Left forelimb (tissue), 1 donor: ENCODE measurements at regions not wholly inside any gene's neighbourhood (a gene's known extent, or its start where the extent isn't known, plus 50 kb on each side); places are given as distances from the start of the nearest gene placed in this dataset.

Source experiments
- DNase-seq: peaks from one replicate; pipeline ENCODE4 v3.0.0-alpha.2; 2018; ENCODE audit warnings: low spot score

DNA sequence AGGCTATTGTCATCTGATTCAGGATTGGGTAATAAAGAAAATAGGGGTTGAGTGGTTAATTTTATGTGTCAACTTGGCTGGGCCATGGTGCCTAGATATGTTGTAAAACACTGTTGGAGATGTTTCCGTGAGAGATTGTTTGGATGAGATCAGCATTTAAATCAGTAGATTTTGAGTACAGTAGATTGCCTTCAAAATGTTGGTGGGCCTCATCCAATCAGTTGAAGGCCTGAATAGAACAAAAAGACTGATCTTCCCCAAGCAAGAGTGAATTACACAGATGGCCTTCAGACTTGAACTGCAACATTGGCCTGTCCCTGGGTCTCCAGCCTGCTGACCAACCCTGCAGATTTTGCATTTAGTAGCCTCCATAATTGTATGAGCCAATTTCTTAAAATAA lies 401.3 kb upstream of the KIF2A start:
- no peak for DNase-seq

DNA sequence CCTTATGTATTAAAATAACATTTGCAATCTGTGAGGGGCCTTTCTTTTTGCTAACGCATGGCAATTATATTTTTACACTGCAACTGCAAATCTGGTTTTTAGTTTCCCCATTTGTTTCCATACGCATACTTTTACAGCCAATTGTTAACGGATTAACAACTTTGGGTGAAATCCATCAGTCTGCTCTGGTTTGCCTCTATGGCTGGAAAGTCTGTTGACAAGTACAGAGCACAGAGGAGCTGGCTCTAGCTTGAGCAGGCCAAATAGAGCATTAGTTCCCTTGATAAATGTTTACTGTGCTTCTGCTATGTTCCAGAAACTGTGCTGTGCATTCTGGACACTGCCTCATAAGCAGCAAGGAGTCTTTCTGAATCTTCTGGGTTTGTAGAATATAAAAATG lies 400.4 kb upstream of the KIF2A start:
- no peak for DNase-seq

DNA sequence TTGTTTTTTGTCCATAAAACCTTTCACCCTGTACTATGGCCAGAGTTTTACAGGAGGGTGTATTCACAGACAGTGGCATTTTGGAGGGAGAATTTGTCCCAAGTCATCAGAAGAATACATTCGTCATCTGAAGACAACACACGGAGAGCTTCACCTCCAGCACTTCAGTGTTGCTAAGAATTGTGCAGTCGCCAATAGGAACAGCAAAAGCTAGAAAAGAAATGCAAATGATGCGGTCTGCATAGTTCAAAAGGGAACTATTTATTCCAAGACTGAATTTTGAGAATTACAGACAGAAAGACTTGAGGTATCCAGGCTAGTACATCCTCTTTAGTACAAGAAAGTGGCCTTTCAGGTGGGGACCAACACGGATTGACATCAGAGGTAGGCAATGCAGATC lies 399.2 kb upstream of the KIF2A start:
- no peak for DNase-seq

DNA sequence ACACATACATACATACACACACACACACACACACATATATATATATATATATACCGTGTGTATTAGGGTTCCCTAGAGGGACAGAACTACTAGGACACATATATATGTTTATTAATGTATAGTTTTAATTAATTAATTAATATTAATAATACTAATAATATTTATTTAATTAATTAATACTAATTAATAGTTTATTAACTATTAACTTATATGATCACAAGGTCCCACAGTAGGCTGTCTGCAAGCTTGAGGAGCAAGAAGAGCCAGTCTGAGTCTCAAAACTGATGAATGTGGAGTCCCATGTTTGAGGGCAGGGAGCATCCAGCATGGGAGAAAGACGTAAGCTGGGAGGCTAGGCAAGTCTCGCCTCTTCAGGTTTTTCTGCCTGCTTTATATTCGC lies 398.0 kb upstream of the KIF2A start:
- no peak for DNase-seq

DNA sequence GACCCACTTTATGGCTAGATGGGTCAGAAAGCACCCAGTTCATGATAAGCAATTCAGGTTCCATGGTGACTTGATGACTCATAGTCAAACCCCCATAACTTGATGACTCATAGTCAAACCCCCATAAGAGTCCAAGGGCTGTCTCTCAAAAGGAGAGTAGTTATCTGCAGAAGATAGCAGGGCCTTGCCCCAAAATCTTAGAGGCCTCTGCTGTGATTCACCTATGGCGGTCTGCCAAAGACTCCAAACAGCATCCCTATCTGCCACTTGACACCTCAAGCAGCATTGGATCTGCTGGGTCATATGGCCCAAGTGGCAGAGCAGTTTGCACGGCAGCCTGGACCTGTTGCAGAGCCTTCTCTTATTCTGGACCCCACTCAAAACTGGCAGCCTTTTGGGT lies 395.2 kb upstream of the KIF2A start:
- DNase-seq, result no peak

DNA sequence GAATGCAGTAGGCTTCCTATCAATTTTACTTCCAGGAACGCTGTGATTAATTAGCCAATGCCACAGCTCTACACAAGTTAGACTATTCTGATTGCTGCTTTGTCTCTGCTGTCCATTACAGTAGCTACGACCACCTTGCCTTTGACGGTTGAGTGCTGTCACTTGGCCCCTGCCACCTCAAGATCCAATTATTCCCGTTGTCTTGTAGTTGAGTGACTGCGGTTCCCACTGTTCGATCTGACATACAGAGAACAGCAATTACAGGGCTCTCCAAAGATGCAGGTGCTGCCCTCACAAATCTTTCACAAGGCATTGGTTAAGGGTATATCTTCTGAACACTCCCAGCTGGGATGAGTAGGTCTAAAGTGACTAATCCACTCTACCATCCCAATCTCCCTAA lies 393.4 kb upstream of the KIF2A start:
- no peak for DNase-seq

DNA sequence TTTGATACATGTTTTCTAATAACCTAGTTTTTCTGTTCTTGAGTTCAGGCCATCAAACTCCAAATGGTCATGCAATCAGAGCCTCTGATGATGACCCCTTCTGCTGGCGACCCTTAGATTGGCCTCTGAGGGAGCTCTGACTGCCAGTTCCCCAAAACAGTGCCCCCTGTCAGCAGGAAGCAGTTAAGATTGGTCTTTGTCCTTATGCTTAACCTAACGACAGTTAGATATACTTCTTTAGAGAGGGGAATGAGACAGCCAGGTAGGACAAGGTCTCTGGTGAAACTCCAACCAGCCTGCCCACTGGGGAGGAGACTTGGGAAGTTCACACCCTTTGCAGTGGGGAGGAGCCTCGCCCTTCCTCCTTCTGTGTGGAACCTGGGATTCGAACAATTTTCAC lies 390.4 kb upstream of the KIF2A start:
- no peak for DNase-seq

DNA sequence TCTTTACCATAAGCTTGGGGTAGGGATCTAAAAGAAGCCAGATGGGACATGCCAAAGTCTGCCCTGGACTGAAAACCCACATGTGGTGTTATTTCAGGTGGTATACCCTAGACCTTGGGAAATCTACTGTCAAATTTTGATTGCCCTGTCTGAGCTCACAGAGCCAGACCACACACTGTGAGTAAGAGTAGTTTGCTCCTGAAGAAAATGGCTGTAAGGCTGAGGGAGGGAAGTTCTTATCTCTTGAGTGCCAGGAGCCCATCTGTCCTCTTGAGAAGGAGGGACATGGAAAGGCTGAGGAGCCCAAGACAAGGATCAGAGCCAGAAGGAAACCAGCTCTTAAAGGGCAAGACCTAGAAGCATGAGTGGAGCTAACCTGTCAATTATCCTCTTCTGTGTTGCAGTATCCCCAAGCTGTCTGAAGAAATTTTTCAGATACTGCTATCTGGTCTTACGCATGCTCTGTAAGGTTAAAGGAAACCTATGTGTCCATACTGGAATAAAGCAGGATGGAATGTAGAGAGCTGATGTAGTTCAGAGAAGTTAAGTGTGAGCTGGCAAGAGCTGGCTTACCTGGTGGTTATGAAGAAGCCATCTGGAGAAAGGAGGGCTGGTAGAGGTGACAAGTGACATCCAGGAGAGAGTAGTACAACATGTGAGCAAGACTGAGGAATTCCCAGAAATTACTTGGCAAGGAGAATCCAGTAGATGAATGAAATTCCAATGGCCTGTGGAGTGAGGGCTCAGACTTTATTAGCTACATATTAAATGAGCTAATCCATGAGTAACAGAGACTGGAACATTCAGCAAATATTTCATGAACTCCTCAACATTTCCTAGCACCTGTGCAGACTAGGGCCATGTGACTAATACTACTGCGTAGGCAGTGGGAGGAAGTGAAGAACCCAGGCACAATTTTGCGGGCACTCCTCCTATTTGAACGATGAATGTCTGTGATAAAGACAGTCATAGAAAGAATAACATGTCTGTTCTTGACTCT lies 389.1 kb upstream of the KIF2A start:
- no peak for DNase-seq

DNA sequence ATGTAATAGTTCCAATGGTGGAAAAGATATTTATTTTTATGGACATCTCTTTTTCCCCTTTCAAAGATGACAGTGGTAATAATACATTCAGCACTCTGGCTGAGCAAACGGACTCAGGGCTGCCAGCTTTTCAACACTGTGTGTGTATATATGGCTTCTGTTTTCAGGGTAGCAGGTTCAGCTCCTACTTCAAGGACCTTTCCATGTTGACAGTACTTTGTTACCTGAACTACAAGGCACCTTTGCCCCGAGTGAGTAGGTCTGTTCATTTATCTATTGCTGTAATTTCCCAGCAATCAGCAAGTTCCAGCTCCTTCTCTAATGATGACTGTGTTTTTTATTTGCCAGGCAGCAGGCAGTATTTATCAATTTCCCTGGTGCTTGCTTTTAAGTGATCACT lies 387.4 kb upstream of the KIF2A start:
- no peak for DNase-seq

DNA sequence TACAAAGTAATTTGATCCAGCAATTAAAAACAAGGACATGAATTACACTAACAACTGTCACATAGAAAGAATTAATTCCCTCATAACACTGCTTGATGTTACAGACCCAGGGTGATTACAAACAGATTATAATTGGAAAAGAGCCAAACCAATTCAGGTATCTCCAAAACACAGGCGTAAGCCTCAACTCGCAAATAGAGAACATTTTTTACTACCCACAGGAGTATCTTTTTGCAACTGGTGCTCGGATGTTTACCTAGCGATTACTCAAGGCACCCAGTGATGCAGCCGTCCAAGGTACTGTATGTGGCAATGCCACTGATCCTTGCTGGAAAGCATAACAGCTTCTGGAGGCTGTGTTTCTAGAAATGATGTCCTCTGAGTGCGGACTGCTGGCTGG lies 386.1 kb upstream of the KIF2A start:
- DNase-seq, result no peak

DNA sequence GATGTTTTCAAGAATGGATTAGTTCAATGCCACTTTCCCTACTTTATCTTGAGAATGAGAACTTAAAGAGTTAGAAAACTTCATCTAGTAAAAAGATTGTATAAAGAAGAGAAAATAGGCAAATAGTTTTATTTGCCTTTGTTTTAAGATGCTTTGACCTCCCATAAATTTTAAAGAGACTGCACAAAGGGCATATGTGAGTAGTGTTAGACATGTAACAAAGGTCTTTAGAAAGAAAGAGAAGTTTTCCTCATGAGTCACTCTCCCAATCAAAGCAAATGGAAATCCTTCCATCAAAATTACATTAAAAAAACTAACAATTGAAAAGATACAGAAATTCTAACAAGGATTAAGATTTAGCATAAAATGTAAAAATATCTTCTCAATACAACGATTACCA lies 381.8 kb upstream of the KIF2A start:
- no peak for DNase-seq

DNA sequence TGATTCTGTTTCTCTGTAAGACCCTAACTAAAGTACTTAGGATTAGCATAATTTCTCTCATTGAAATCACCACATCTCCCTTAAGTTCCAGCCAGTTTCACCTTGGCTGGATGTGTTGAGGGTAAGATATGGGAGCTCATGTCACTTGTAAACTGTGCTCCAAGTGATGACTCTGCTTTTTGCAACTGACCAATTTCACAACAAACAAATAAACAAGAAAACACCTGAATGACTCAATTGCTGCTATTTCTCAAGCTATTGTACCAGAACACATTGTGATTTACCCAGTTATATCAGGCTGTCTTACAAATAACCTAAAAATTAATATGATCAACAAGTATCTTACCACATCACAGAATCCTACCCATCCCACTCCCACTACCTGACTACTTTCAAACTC lies 379.1 kb upstream of the KIF2A start:
- no peak for DNase-seq

DNA sequence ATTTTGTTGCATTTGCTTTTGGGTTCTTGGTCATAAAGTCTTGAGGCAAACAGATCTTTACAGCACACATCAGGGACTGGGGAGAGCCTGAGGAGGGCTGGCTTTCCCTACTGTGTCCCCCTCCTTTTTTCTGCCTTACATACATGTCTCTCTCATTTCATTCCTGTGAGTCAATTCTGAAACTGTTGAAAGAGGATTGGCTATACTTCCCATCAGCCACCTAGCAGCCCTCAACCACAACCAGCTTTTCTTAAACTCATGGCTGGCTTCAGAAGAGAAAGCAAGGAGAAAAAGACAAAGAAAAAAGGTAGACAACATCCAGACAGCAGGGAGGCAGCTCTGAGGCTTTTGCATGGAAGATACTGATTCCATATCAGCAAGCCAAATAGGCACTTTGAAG lies 374.8 kb upstream of the KIF2A start:
- DNase-seq, result no peak

DNA sequence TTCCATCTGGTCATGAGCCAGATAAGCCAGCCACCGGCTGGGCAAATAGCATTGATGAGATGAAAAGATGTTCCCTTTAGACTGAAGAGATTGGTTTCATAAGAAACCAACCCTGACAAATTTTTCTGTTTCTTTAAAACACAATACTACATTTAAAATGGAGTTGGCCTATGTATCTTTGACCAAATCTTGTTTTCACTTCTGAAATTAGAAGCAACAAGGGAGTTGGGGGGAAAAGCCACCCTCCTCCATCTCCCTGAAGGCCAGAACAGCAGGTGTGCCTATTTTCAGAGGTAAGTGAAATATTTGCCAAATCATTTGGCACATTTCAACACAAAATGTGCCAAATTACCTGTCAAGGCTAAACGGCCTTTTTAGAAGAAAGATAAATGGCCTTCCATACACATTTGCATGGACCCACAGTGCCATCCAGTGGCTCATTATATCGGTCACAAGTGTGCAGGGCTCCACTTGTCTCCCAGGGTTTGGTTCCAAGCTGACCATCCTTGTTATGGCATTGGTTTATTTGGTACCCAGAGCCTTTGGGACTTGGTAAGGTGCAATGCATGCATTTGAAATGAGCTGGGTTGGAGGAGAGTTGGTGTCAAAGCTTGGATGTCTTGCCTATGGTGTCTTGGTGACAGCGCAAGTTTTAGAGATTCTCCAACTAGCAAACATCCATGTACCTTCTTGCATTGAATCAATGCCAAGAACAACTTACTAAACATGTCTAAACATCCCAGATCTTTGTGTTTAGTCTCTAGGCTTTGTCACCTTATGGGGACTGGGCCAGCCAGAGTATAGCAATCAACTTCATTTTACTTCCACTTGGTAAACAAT lies 372.0 kb upstream of the KIF2A start:
- DNase-seq, result no peak

DNA sequence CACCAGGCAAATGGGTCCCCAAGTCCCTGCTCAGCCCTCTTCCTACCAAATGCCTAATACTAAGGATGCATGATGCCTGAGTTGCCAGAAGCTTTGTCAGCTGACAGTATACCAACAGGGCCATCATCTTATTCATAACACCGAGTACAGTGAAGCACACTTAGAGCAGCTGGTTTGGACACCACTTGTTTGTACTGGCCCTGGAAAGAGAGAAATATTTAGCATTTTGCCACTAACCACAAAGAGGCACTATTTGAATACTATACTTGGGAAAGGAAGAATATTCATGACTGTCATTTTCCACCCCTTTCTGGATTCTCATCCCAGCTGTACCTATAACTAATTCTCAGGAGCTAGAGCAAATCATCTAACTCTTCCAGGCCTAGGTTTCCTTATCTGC lies 364.4 kb upstream of the KIF2A start:
- DNase-seq, result no peak

DNA sequence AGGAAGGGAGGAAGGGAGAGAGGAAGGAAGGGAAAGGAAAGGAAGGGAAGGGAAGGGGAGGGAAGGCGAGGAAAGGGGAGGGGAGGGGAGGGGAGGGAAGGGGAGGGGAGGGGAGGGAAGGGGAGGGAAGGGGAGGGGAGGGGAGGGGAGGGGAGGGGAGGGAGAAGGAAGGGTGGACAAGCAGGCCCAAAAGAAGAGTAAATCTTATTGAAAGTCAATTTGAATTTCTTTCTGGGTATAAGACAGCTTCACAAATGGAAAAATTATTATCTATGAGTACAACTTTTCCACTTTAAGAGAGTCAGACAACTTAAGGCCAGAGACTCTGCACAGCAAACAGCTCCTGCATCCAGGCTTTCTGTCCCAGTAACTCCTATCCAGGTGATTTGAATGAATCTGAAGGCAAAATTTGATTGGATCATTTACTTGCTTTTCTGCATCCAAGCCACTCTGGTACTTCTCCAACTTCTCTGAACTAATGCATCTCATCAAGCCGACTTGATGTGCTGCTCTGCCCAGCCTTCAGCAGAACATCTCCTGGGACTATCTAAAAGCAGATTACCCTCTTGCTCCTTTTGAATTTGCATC lies 363.4 kb upstream of the KIF2A start:
- no peak for DNase-seq

DNA sequence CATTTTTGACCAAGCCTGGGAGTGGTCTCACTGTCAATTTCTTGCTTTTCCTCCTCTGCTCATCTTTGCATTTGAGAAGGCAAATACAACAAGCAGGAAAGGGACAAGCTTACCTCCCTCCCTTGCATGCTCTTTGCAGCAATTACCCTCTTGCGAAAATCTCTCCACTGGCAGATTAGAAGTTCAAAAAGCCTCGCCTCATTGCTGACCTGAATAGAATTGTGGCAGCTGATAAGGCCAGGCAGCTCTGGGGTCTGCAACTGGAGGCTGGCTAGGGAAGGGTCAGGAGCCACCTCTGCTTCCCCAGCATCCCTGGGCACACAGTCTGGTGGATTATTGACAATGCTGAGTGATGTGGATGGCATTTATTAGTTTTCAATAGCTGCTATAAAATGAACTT lies 362.3 kb upstream of the KIF2A start:
- DNase-seq, result no peak

DNA sequence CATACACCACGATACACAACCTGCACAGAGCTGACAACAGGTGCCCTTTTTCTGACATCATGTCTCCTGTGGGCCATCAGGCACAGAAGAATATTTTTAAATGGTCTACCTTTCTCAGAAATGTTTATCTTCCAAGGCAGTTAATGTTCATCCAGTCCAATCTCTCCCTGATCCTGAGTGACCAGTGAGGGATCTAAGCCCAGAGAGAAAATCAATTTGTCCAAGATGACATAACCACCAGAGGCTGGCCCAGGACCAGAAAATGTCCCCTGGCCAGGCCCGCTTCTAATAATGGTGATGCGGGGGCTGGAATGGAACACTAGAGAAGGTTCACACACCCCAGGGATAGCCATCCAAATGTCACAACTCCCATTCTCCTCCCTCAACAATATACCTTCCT lies 357.9 kb upstream of the KIF2A start:
- DNase-seq, result no peak

DNA sequence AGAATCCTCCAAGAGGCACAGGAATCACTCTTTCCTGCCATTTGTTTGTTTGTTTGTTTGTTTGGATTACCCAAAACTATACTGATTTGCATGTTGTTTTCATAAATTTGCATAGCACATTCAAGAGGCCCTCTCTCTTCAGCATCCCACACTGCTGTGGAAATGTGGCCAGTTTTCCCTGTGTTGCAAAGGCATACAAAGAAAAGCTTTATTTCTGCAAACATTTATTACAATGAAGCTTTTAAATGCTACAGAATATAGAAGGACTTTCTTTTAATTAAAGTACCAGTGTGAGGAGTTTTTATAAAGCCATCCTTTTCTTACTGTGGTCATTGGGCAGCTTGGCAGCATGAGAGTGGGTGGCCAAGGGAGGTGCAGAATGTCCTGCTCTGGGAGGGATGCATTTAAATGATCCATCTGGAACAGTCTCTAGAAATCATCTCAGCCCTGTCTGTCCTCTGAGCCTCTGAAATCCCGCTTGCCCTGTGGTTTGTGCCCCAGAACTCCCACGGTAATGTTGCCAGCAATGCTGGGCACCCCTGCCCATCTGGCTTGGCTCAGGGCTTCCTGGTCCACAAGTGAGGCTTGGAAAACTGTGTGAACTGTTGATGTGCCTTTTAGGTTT lies 356.8 kb upstream of the KIF2A start:
- no peak for DNase-seq

DNA sequence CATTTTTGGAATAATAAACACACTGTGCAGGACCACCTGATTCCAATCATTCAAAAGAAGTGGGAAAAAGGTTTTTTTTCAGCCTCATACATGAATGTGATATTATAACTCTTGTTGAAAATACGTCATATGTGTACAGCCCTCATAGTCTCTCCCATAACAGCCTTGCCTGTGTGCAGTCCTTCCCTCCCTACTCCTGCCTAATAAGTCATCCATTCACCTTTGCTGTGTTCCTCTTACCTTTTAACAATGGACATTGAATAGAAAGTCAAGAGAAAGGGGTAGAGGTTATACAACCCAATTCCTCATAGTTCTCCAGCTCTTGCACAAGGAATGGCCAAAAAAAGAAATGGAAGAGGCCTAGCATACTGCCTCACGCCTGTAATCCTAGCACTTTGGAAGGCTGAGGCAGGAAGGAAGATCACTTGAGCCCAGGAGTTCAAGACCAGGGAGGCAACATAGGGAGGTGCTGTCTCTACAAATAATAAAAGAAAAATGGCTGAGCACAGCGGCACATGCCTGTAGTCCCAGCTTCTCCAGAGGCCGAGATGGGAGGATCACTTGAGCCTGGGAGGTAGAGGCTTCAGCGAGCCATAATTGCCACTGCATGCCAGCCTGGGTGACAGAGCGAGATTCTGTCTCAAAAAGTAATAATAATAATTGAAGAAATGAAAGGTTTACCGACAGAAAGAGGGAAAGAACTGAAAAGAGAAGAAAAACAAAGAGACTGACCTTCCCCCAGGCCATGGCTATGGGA lies 356.1 kb upstream of the KIF2A start:
- no peak for DNase-seq

DNA sequence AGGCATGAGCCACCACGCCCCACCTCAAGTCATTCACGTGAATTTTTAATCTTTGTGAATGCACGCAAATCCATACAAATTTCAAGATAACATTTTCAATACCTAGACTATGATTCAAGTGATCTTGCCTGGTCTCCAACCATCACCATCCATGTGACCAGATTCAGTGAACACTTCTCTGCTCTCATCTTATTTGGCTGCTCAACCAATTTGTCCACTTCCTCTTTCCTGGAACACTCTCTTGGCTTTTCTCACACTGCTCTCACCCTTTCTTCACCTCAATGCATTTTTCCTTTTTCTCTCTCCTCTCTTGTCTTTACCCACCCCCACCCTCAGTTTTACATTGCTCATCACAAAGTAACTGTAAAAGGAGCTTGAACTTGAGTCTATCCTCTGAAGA lies 354.7 kb upstream of the KIF2A start:
- DNase-seq, result no peak

DNA sequence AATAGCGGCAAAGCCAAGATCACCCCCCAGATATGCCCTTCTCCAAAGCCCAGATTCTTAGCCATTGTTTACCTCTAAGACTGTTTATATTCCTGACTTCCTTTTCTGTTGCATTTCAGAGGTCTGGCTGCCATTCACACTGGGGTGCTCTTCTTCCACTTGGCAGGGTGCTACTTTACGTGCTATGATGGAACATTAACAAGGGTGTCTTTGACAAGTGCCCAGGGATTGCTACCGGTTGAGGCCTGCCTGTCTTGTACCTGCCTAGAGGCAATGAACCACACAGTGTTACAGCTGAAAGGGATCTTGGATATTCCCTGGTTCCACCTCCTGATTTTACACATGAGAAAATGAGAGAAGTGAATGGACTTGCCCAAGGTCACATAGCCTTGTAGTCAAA lies 352.1 kb upstream of the KIF2A start:
- no peak for DNase-seq
